Suprapubic skin (tissue), 4 donors: ENCODE measurements at regions not wholly inside any gene's neighbourhood (a gene's known extent, or its start where the extent isn't known, plus 50 kb on each side); places are given as distances from the start of the nearest gene placed in this dataset.

Experiments used
- DNase-seq, 2 donors: peaks; one replicate each; pipeline ENCODE4 v3.0.0-alpha.2; 2019; ENCODE audit warnings: low spot score in 2 of 2
- H3K27ac ChIP-seq: fragments of 200-600 bp; sonication (generic); one replicate; pipeline ENCODE4 v1.5.1; 2019
- H3K27me3 ChIP-seq: fragments of 200-600 bp; sonication (generic); one replicate; pipeline ENCODE4 v1.5.1; 2019
- H3K36me3 ChIP-seq: fragments of 200-600 bp; sonication (generic); one replicate; pipeline ENCODE4 v1.5.1; 2019
- H3K4me1 ChIP-seq: fragments of 200-600 bp; sonication (generic); one replicate; pipeline ENCODE4 v1.5.1; 2019
- H3K4me3 ChIP-seq: fragments of 200-600 bp; sonication (generic); one replicate; pipeline ENCODE4 v1.5.1; 2019; ENCODE audit warnings: mild to moderate bottlenecking
- H3K9me3 ChIP-seq: fragments of 200-600 bp; sonication (generic); one replicate; pipeline ENCODE4 v1.5.1; 2019
- CTCF ChIP-seq, 2 donors: fragments of 200-600 bp in 1 of 2; fragments of 450-650 bp in 1 of 2; sonication (generic) in 1 of 2; IDR thresholded peaks; one replicate each; pipeline ENCODE4 v1.5.1; 2016 to 2019; ENCODE audit warnings: antibody characterized with exemption in 2 of 2, mild to moderate bottlenecking in 1 of 2, moderate library complexity in 1 of 2
- EP300 ChIP-seq: sonication (generic); formaldehyde crosslinking; IDR thresholded peaks from one replicate; pipeline ENCODE4 v1.6.1; 2017; ENCODE audit warnings: antibody characterized with exemption
- POLR2A ChIP-seq, 2 donors: fragments of 450-650 bp; IDR thresholded peaks; one replicate each; pipeline ENCODE4 v1.6.1; 2017; ENCODE audit warnings: antibody characterized with exemption in 2 of 2, mild to moderate bottlenecking in 2 of 2, moderate library complexity in 2 of 2
- POLR2AphosphoS5 ChIP-seq, 3 donors: sonication (generic); formaldehyde crosslinking; IDR thresholded peaks; one replicate each; pipeline ENCODE4 v1.6.1; 2017; ENCODE audit warnings: antibody characterized with exemption in 3 of 3
- WGBS: methylation state at CpG from one replicate; pipeline ENCODE4 v1.1.5; 2018; 5-methylcytosine and 5-hydroxymethylcytosine counted together

- H3K36me3 ChIP-seq: no peaks in the 10 kb centered on the region
- no peaks in the 10 kb centered on the region for H3K9me3 ChIP-seq
- no peak overlapping the region for H3K4me3 ChIP-seq
- 94% methylated on average over 1 of the region's 1 CpG for WGBS
- no peaks in the 10 kb centered on the region for H3K4me1 ChIP-seq
- peaks cover 5% of the 10 kb centered on the region for H3K27me3 ChIP-seq
- no peak for DNase-seq
- H3K27ac ChIP-seq: no peak overlapping the region
- TF ChIP-seq EP300: no peak
- TF ChIP-seq POLR2A (IDR thresholded peaks at IDR 0.05): no peak
Observed at GRCh38 chr1:93022580-93022979, 56.5 kb upstream of the MTF2 start.

GRCh38 chr1:93023281-93023680 is 55.8 kb upstream of the MTF2 start:
- no peaks in the 10 kb centered on the region for H3K4me1 ChIP-seq
- H3K9me3 ChIP-seq: no peaks in the 10 kb centered on the region
- peaks cover 5% of the 10 kb centered on the region for H3K27me3 ChIP-seq
- H3K27ac ChIP-seq: no peak overlapping the region
- WGBS: 32% methylated on average over 3 of the region's 3 CpGs
- no peak for TF ChIP-seq CTCF (IDR thresholded peaks at IDR 0.05)
- no peak for TF ChIP-seq POLR2A (IDR thresholded peaks at IDR 0.05)
- TF ChIP-seq EP300: no peak
- TF ChIP-seq POLR2AphosphoS5 (IDR thresholded peaks at IDR 0.05): no peak
- no peak for DNase-seq
- H3K4me3 ChIP-seq: no peak overlapping the region
- no peaks in the 10 kb centered on the region for H3K36me3 ChIP-seq

- no peaks in the 10 kb centered on the region for H3K4me1 ChIP-seq
- no peak overlapping the region for H3K27ac ChIP-seq
- no peaks in the 10 kb centered on the region for H3K9me3 ChIP-seq
- H3K36me3 ChIP-seq: no peaks in the 10 kb centered on the region
- peaks cover 5% of the 10 kb centered on the region for H3K27me3 ChIP-seq
- WGBS: 35% methylated on average over 3 of the region's 3 CpGs
- no peak for DNase-seq
- no peak overlapping the region for H3K4me3 ChIP-seq
- no peak for TF ChIP-seq POLR2A (IDR thresholded peaks at IDR 0.05)
Observed at GRCh38 chr1:93025572-93025971, 53.5 kb upstream of the MTF2 start.

- H3K4me1 ChIP-seq: no peaks in the 10 kb centered on the region
- DNase-seq: no peak
- no peaks in the 10 kb centered on the region for H3K36me3 ChIP-seq
- no peaks in the 10 kb centered on the region for H3K9me3 ChIP-seq
- WGBS: 56% methylated on average over 4 of the region's 4 CpGs
- TF ChIP-seq EP300 (no peak), POLR2A (IDR thresholded peaks at IDR 0.05) (no peak), POLR2AphosphoS5 (IDR thresholded peaks at IDR 0.05) (no peak), CTCF (IDR thresholded peaks at IDR 0.05) (no peak)
- H3K27ac ChIP-seq: no peak overlapping the region
- peaks cover 5% of the 10 kb centered on the region for H3K27me3 ChIP-seq
- no peak overlapping the region for H3K4me3 ChIP-seq
Observed at GRCh38 chr1:93028542-93028941, 50.5 kb upstream of the MTF2 start.
